HG02840 (cell line): ENCODE measurements at regions not wholly inside any gene's neighbourhood (a gene's known extent, or its start where the extent isn't known, plus 50 kb on each side); places are given as distances from the start of the nearest gene placed in this dataset.
"Not testable (repeated sequence)": the region's sequence is repeated elsewhere in the genome, so short reads cannot be mapped to it uniquely, and the experiment has no call there.

Experiments
- ATAC-seq: cut with Tn5 transposase; IDR thresholded peaks from one replicate; pipeline ENCODE4 v1.9.1; 2021; ENCODE audit warnings: mild to moderate bottlenecking, moderate library complexity, moderate number of reproducible peaks; ENCODE audit not compliant: unreplicated experiment, low FRiP score

DNA sequence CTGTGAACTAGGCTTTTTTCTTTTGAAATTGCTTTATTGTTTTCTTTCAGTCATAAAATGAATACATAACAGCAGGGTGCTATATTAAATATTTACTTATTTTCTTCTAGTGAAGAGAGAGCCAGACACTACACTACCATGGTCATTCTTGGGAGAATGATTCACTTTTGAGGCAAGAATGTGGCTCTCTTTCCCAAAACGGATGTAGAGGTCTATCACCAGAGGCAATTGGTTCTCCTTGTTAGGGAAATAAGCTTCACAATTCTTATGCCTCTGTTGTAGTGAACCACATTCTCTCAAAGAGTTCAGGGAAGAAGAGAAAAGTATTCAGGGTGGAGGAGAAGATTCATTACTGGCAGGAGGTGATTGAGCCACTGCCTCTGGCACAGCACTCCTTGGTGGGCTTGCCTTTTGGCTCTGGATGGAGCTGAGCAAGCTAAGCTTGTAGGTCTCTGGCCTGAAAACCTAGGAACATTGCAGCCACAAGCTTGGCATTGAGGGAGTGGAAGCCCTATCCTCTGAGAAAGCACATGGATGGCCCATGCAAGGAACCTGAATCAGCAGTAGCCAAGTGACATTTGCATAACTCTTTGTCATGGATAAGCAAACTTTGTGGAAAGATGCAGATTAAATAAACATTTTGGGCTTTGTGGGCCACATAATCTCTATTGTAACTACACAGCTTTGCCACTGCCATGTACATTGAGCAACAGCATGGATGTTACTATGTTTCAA lies 179.0 kb upstream of the TNC start:
- no peak for ATAC-seq

DNA sequence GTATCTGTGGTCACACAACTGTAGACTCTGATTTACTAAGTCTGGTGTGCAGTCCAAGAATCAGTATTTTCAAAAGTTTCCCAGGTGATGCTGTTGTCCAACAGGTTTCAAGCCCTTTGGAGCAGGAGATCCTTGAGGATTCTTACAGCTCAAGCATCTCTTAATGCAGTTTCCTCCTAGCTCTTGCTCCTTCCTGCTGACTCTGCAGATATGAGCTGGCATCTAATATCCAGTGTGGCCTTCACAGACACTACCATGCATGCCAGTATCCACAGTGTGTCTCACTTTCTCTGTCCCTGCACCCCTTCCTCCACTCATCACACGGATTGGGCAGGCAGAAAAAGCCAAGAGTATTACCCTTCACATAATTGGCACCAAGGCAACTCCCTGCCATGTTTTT lies 182.2 kb upstream of the TNC start:
- ATAC-seq, result no peak

- no peak for ATAC-seq
These were observed 182.9 kb upstream of the TNC start for GRCh38 chr9:115300874-115301273.

GRCh38 chr9:115301581-115301980 lies 183.6 kb upstream of the TNC start:
- no peak for ATAC-seq

DNA sequence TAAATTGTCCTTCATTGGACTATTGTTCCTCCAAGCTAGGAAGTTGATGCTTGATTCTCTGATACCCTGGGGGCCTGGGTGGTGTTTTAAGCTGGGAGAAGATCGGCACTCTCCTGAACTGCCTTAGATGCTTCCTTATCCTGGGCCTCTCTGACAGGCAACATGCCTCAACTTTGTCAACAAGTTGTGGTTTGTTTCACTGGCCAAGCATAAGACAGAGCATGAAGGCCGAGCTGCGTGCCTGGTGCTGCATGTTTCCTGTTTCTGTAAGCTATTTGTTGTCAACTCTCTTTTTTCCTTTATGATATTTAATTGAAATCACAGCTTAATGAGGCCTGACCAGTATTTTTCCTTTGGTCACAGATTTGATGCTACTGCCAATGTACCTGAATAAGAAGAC lies 187.6 kb upstream of the TNC start:
- no peak for ATAC-seq

DNA sequence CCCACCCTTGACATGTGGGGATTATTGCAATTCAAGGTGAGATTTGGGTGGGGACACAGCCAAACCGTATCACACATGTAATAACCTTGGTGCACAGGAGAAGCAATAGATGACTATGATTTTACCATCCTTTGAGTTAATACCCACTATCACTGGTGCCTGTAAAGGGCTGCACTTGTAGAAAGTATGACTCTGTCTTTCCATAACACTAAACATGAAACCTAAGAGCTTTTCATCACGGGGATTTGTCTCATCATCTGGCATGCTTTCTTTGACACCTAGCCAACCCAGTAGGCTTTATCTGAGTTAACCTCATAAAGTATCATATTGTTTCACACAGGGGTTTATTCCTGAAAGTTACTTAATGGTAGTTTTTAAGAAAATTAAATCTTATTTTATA lies 188.9 kb upstream of the TNC start:
- ATAC-seq, result no peak

- ATAC-seq, result no peak
These were observed 195.6 kb upstream of the TNC start for GRCh38 chr9:115313545-115313944.

GRCh38 chr9:115326461-115326860 lies 208.5 kb upstream of the TNC start:
- no peak for ATAC-seq

GRCh38 chr9:115327436-115328122 lies 209.6 kb upstream of the TNC start:
- ATAC-seq, result no peak

- ATAC-seq, result no peak
These were observed 210.3 kb upstream of the TNC start for GRCh38 chr9:115328228-115328627.

GRCh38 chr9:115328677-115329076 lies 210.7 kb upstream of the TNC start:
- no peak for ATAC-seq

- no peak for ATAC-seq
These were observed 215.5 kb upstream of the TNC start for GRCh38 chr9:115333277-115334070.

GRCh38 chr9:115335439-115335838 lies 217.5 kb upstream of the TNC start:
- ATAC-seq, result no peak

GRCh38 chr9:115340314-115340713 lies 222.4 kb upstream of the TNC start:
- no peak for ATAC-seq

GRCh38 chr9:115341426-115341825 lies 223.5 kb upstream of the TNC start:
- no peak for ATAC-seq

DNA sequence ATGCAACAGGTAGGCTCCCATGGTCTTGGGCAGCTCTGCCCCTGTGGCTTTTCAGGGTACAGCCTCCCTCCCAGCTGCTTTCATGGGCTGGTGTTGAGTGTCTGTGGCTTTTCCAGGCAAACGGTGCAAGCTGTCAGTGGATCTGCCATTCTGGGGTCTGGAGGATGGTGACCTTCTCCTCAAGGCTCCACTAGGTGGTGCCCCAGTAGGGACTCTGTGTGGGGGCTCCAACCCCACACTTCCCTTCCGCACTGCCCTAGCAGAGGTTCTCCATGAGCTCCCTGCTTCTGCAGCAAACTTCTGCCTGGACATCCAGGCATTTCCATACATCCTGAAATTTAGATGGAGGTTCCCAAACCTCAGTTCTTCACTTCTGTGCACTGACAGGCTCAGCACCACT lies 229.8 kb upstream of the TNC start:
- not testable (repeated sequence) for ATAC-seq

GRCh38 chr9:115348936-115349335 lies 231.0 kb upstream of the TNC start:
- ATAC-seq, result not testable (repeated sequence)

DNA sequence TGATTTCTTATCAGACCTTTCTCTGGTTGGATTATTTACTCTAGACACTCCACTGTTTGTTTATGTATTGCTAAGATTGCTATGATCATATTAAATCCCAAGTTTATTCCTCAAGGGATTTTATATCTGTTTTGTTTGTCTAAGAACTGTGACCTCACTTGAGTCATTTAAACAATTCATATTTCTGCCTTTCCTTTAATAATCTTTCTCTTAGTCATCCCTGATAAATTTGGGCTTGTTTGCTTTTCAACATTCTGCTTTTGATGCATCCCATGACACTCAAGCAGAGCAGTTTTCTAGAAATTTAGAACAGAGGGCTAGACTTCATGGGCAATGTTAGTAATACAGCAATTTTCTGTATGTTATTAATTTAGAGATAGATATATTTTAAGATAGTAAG lies 231.6 kb upstream of the TNC start:
- no peak for ATAC-seq

DNA sequence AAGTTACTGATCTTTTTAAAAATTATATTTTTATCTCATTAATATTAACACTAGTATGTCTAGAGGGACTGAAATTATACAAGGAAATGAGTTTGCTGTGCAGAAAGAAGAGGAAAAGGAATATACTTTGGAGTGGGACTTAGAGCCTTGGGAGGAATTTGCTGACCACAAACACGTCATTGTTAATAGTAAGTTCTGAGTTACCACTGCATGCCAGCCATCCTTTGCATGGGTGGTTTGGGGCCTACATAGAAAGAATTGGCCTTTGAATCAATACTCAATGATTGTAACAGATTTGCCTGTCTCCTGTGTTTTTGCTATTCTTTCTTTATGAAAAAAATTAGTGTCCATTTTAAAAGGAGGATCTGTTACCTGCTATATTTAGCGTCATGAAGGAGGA lies 232.6 kb upstream of the TNC start:
- no peak for ATAC-seq

DNA sequence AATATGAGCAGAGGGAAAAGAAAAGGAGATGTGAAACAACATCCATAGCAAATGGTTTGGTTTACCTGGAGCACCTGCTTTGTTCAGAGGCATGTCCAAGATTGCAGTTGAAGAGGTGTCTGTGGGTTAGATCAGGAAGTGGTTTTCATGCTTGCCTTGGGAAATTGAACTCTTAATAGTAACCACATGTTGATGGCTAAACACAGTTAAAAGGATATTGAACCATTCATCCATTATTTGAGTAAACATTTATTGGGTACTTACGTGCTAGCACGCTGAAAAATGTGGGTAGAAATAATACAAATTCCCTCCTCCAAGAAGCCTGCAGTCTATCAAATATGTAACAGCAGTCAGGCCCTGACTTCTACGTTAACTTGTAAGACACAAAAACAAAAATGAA lies 235.7 kb upstream of the TNC start:
- ATAC-seq, result no peak

- ATAC-seq, result no peak
These were observed 239.9 kb upstream of the TNC start for GRCh38 chr9:115357821-115358220.
